HG02885 (cell line): ENCODE measurements at regions not wholly inside any gene's neighbourhood (a gene's known extent, or its start where the extent isn't known, plus 50 kb on each side); places are given as distances from the start of the nearest gene placed in this dataset.
A peak's percentile ranks its signal among the peaks of the same experiment; 100 is the strongest.
"Not testable (repeated sequence)": the region's sequence is repeated elsewhere in the genome, so short reads cannot be mapped to it uniquely, and the experiment has no call there.

Source experiments
- ATAC-seq: cut with Tn5 transposase; IDR thresholded peaks from one replicate; pipeline ENCODE4 v1.9.1; 2021; ENCODE audit warnings: mild to moderate bottlenecking; ENCODE audit not compliant: unreplicated experiment, poor library complexity

- ATAC-seq, result no peak
Measured at GRCh38 chr4:14375816-14376215, 626.5 kb upstream of the CPEB2 start.

- no peak for ATAC-seq
Measured at GRCh38 chr4:14379183-14379582, 623.1 kb upstream of the CPEB2 start.

GRCh38 chr4:14383652-14384051, 618.6 kb upstream of the CPEB2 start:
- no peak for ATAC-seq

GRCh38 chr4:14384824-14385223, 617.5 kb upstream of the CPEB2 start:
- ATAC-seq, result no peak

GRCh38 chr4:14386196-14386595, 616.1 kb upstream of the CPEB2 start:
- ATAC-seq, result no peak

- no peak for ATAC-seq
Measured at GRCh38 chr4:14387647-14388046, 614.6 kb upstream of the CPEB2 start.

- no peak for ATAC-seq
Measured at GRCh38 chr4:14392378-14392777, 609.9 kb upstream of the CPEB2 start.

- no peak for ATAC-seq
Measured at GRCh38 chr4:14396183-14396582, 606.1 kb upstream of the CPEB2 start.

- ATAC-seq, result no peak
Measured at GRCh38 chr4:14399848-14400247, 602.4 kb upstream of the CPEB2 start.

- ATAC-seq, result no peak
Measured at GRCh38 chr4:14400307-14400706, 602.0 kb upstream of the CPEB2 start.

GRCh38 chr4:14403132-14403531, 599.1 kb upstream of the CPEB2 start:
- no peak for ATAC-seq

GRCh38 chr4:14404730-14405129, 597.6 kb upstream of the CPEB2 start:
- no peak for ATAC-seq

- ATAC-seq, result no peak
Measured at GRCh38 chr4:14410516-14410915, 591.8 kb upstream of the CPEB2 start.

GRCh38 chr4:14415146-14415545, 587.1 kb upstream of the CPEB2 start:
- no peak for ATAC-seq

GRCh38 chr4:14419516-14419915, 582.8 kb upstream of the CPEB2 start:
- ATAC-seq, result no peak

- ATAC-seq, result not testable (repeated sequence)
Measured at GRCh38 chr4:14426297-14426696, 576.0 kb upstream of the CPEB2 start.

GRCh38 chr4:14428125-14428524, 574.2 kb upstream of the CPEB2 start:
- ATAC-seq, result no peak

GRCh38 chr4:14431155-14432134, 570.8 kb upstream of the CPEB2 start:
- ATAC-seq, result peak; percentile 40

GRCh38 chr4:14434483-14434882, 567.8 kb upstream of the CPEB2 start:
- ATAC-seq, result no peak

- ATAC-seq, result no peak
Measured at GRCh38 chr4:14434916-14435315, 567.4 kb upstream of the CPEB2 start.

- no peak for ATAC-seq
Measured at GRCh38 chr4:14441561-14441960, 560.7 kb upstream of the CPEB2 start.

- no peak for ATAC-seq
Measured at GRCh38 chr4:14445882-14446281, 556.4 kb upstream of the CPEB2 start.
